HepG2 (cell line): ENCODE measurements at regions not wholly inside any gene's neighbourhood (a gene's known extent, or its start where the extent isn't known, plus 50 kb on each side); places are given as distances from the start of the nearest gene placed in this dataset.

Experiments used
- ATAC-seq: fragments of 200-7000 bp; cut with Tn5 transposase; 3 replicates; pipeline ENCODE4 v1.9.1; 2020; ENCODE audit warnings: mild to moderate bottlenecking, moderate library complexity
- BruUV-seq: library from RNA; stranded (reverse); fragments of 400-500 nt; replicated peaks from 2 replicates; lab custom pipeline; 2021; lab: Mats Ljungman, UMichigan
- CTCF ChIA-PET: fragments of 300-600 bp; formaldehyde crosslinking; extraction: SDS; loops from one replicate; lab custom pipeline; 2021; ENCODE audit warnings: low total read pairs, inconsistent platforms, low intra/inter-chr PET ratio; lab: Yijun Ruan, JAX
- POLR2A ChIA-PET: fragments of 350-600 bp; sonication (Branson Sonifier 250); formaldehyde crosslinking; loops from one replicate; lab custom pipeline; 2020; ENCODE audit warnings: antibody characterized with exemption, inconsistent platforms; lab: Yijun Ruan, JAX
- DNase-seq: peaks from one replicate; pipeline ENCODE4 v3.0.0-alpha.2; 2015; ENCODE audit warnings: low spot score
- FAIRE-seq: peaks from 3 replicates; lab custom pipeline; 2011; peaks lifted over from hg19 to GRCh38; lab: Jason Lieb, UNC
- H2AFZ ChIP-seq: one replicate; pipeline ENCODE4 v1.6.1; 2011; ENCODE audit warnings: low read length, inconsistent platforms
- H3K27ac ChIP-seq: fragments of 300-600 bp; 3 replicates; pipeline ENCODE4 v1.8.0; 2011; ENCODE audit warnings: mixed run types, mild to moderate bottlenecking, mixed read lengths, low read length, inconsistent platforms; ENCODE audit not compliant: insufficient read depth; ENCODE audit errors: extremely low read length
- H3K27me3 ChIP-seq, 2 experiments: fragments of 200-600 bp in 1 of 2; 2 replicates in 1 of 2; 3 replicates in 1 of 2; pipeline versions ENCODE4 v1.6.0 to v1.8.0; 2011; ENCODE audit warnings: low read length in 2 of 2, mild to moderate bottlenecking in 2 of 2, moderate library complexity in 2 of 2, inconsistent platforms in 1 of 2; ENCODE audit not compliant: insufficient read depth in 2 of 2, control insufficient read depth in 1 of 2
- H3K36me3 ChIP-seq, 2 experiments: fragments of 200-600 bp in 1 of 2; replicated peaks in 1 of 2; 2 replicates in 1 of 2; 3 replicates in 1 of 2; pipeline versions ENCODE4 v1.5.1 to v1.8.0; 2011; ENCODE audit warnings: low read length in 2 of 2, inconsistent platforms in 1 of 2; ENCODE audit not compliant: insufficient read depth in 2 of 2, control insufficient read depth in 1 of 2
- H3K4me1 ChIP-seq: 2 replicates; pipeline ENCODE4 v1.5.1; 2012; ENCODE audit warnings: low read length, inconsistent platforms; ENCODE audit not compliant: insufficient read depth
- H3K4me2 ChIP-seq: 2 replicates; pipeline ENCODE4 v1.6.0; 2011; ENCODE audit warnings: low read depth, low read length, inconsistent platforms
- H3K4me3 ChIP-seq, 3 experiments: fragments of 200-600 bp in 1 of 3; sonication (generic), shearing (Covaris generic) in 1 of 3; replicated peaks in 1 of 3; 2 replicates each; pipeline ENCODE4 v1.5.1; 2011 to 2016; ENCODE audit warnings: low read length in 3 of 3, inconsistent platforms in 2 of 3, low read depth in 2 of 3, mild to moderate bottlenecking in 2 of 3, control low read depth in 1 of 3, mixed read lengths in 1 of 3; ENCODE audit not compliant: insufficient read depth in 1 of 3
- H3K79me2 ChIP-seq: one replicate; pipeline ENCODE4 v1.6.1; 2011; ENCODE audit warnings: low read length, inconsistent platforms; ENCODE audit not compliant: insufficient read depth
- H3K9ac ChIP-seq: 2 replicates; pipeline ENCODE4 v1.6.0; 2011; ENCODE audit warnings: mild to moderate bottlenecking, low read depth, low read length, inconsistent platforms; ENCODE audit not compliant: insufficient read depth
- H3K9me3 ChIP-seq: 2 replicates; pipeline ENCODE4 v1.5.1; 2012; ENCODE audit warnings: mild to moderate bottlenecking, low read length
- H4K20me1 ChIP-seq: 2 replicates; pipeline ENCODE4 v1.6.0; 2011; ENCODE audit warnings: inconsistent platforms, mild to moderate bottlenecking, low read length, moderate library complexity; ENCODE audit not compliant: insufficient read depth
- FLYWCH1 ChIP-seq: sonication (generic); formaldehyde crosslinking; IDR thresholded peaks from 2 replicates; pipeline ENCODE4 v1.8.1; 2023; ENCODE audit warnings: mild to moderate bottlenecking, missing genetic modification reagents
- GLI4 ChIP-seq: sonication (generic); formaldehyde crosslinking; IDR thresholded peaks from 2 replicates; pipeline ENCODE4 v1.5.1; 2020; ENCODE audit warnings: missing genetic modification reagents, mild to moderate bottlenecking, moderate library complexity, borderline replicate concordance
- KDM5A ChIP-seq: fragments of 200-600 bp; sonication (generic); IDR thresholded peaks from 2 replicates; pipeline ENCODE4 v1.7.0; 2018; ENCODE audit warnings: antibody characterized with exemption, mild to moderate bottlenecking, low read length, borderline replicate concordance
- KDM5B ChIP-seq: sonication (generic); formaldehyde crosslinking; IDR thresholded peaks from 2 replicates; pipeline ENCODE4 v1.4.0; 2020; ENCODE audit warnings: missing genetic modification reagents, mild to moderate bottlenecking, borderline replicate concordance
- NCOR1 ChIP-seq: fragments of 200-600 bp; sonication (generic); IDR thresholded peaks from 2 replicates; pipeline ENCODE4 v1.7.0; 2017; ENCODE audit warnings: antibody characterized with exemption, low read length, borderline replicate concordance
- NPAS2 ChIP-seq: sonication (generic); formaldehyde crosslinking; IDR thresholded peaks from 2 replicates; pipeline ENCODE4 v1.8.0; 2022; ENCODE audit warnings: mild to moderate bottlenecking, missing genetic modification reagents, borderline replicate concordance
- NR3C1 ChIP-seq: sonication (generic); formaldehyde crosslinking; IDR thresholded peaks from 2 replicates; pipeline ENCODE4 v1.4.0; 2020; ENCODE audit warnings: missing genetic modification reagents
- NRL ChIP-seq: sonication (generic); formaldehyde crosslinking; IDR thresholded peaks from 2 replicates; pipeline ENCODE4 v1.5.0; 2020; ENCODE audit warnings: missing genetic modification reagents, mild to moderate bottlenecking, moderate library complexity, borderline replicate concordance
- RBM39 ChIP-seq: fragments of 200-400 bp; formaldehyde crosslinking; IDR thresholded peaks from one replicate; pipeline ENCODE4 v1.6.1; 2018; ENCODE audit warnings: antibody characterized with exemption, mild to moderate bottlenecking, low read depth, low read length; ENCODE audit not compliant: poor library complexity, severe bottlenecking
- SP4 ChIP-seq: sonication (generic); formaldehyde crosslinking; IDR thresholded peaks from 2 replicates; pipeline ENCODE4 v1.8.1; 2023; ENCODE audit warnings: mild to moderate bottlenecking, missing genetic modification reagents
- TAF1 ChIP-seq: sonication (generic); formaldehyde crosslinking; IDR thresholded peaks from 2 replicates; pipeline ENCODE4 v1.4.0; 2020; ENCODE audit warnings: missing genetic modification reagents
- XBP1 ChIP-seq: sonication (generic); formaldehyde crosslinking; IDR thresholded peaks from 2 replicates; pipeline ENCODE4 v1.5.0; 2020; ENCODE audit warnings: missing genetic modification reagents
- ZNF12 ChIP-seq: sonication (generic); formaldehyde crosslinking; IDR thresholded peaks from 2 replicates; pipeline ENCODE4 v1.5.0; 2020; ENCODE audit warnings: missing genetic modification reagents
- ZNF143 ChIP-seq: sonication (generic); formaldehyde crosslinking; IDR thresholded peaks from 2 replicates; pipeline ENCODE4 v1.4.0; 2020; ENCODE audit warnings: missing genetic modification reagents
- ZNF543 ChIP-seq: sonication (generic); formaldehyde crosslinking; IDR thresholded peaks from 2 replicates; pipeline ENCODE4 v1.4.0; 2020; ENCODE audit warnings: mild to moderate bottlenecking, missing genetic modification reagents
- WGBS: methylation state at CpG from one replicate; pipeline ENCODE4 v1.1.6; 2017; ENCODE audit warnings: low lambda C conversion rate; 5-methylcytosine and 5-hydroxymethylcytosine counted together
- in situ Hi-C: cut with HindIII; loops from 2 replicates; pipeline ENCODE4 v1.10.0; 2017; ENCODE audit warnings: low pct_unique_long_range_greater_than_20kb; ENCODE audit not compliant: extremely low pct_ligation_motif_present
- intact Hi-C: fragments of 100-400 bp; cut with micrococcal nuclease; formaldehyde crosslinking; loops from one replicate; pipeline ENCODE4 v1.10.0; 2022; ENCODE audit not compliant: unreplicated experiment
- TF ChIP-seq, protein P1 (sequence below): fragments of 450-650 bp; IDR thresholded peaks from 2 replicates; pipeline ENCODE4 v1.6.1; 2016
- TF ChIP-seq, protein P2 (sequence below): IDR thresholded peaks from 2 replicates; pipeline ENCODE4 v1.6.1; 2016; ENCODE audit warnings: low read depth, control low read depth
- TF ChIP-seq, protein P3 (sequence below): sonication (generic); formaldehyde crosslinking; IDR thresholded peaks from 2 replicates; pipeline ENCODE4 v1.8.0; 2023; ENCODE audit warnings: mild to moderate bottlenecking, missing genetic modification reagents
- TF ChIP-seq, protein P4 (sequence below): IDR thresholded peaks from 2 replicates; pipeline ENCODE4 v1.6.1; 2016; ENCODE audit warnings: missing compliant biosample characterization, missing genetic modification reagents, borderline replicate concordance

DNA sequence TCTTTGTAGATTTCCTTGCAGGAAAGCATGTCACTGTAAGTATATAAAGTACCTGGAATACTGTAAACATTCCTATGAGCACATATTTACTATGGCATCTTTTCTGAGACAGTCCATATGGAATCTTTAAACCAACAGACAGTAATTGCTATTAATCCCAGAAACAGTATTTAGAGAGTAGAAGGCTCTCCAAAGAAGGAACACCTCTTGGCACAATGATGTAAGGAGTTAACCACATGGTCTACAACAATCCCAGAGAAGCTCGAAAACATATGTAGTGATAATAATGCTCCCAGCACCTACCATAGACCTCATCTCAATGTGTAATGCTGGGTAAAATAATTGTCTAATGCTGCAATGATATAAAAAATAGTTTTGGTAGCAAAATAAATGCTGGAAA, 95.8 kb upstream of the IL12A start:
- in situ Hi-C loops: no loop called here
- intact Hi-C loops: no loop called here
- Histone ChIP-seq H3K79me2 (no peaks in the 10 kb centered on the region), H2AFZ (no peak overlapping the region), H3K4me1 (no peaks in the 10 kb centered on the region), H3K27me3 (no peaks in the 10 kb centered on the region), H3K4me3 (no peak overlapping the region), H3K27ac (no peak overlapping the region), H3K36me3 (no peaks in the 10 kb centered on the region), H3K4me2 (no peak overlapping the region), H4K20me1 (no peaks in the 10 kb centered on the region), H3K9ac (no peak overlapping the region), H3K9me3 (no peaks in the 10 kb centered on the region)
- TF ChIP-seq NPAS2 (no peak), KDM5A (no peak), RBM39 (no peak), SP4 (CRISPR knock-in tag) (no peak), ZNF543 (CRISPR knock-in tag) (no peak), NRL (CRISPR knock-in tag) (no peak), NCOR1 (no peak), GLI4 (CRISPR knock-in tag) (no peak), FLYWCH1 (CRISPR knock-in tag) (no peak), NR3C1 (CRISPR knock-in tag) (no peak), KDM5B (CRISPR knock-in tag) (no peak), XBP1 (CRISPR knock-in tag) (no peak), TAF1 (no peak), ZNF143 (CRISPR knock-in tag) (no peak), ZNF12 (CRISPR knock-in tag) (no peak)
- TF ChIP-seq, protein P1, sequence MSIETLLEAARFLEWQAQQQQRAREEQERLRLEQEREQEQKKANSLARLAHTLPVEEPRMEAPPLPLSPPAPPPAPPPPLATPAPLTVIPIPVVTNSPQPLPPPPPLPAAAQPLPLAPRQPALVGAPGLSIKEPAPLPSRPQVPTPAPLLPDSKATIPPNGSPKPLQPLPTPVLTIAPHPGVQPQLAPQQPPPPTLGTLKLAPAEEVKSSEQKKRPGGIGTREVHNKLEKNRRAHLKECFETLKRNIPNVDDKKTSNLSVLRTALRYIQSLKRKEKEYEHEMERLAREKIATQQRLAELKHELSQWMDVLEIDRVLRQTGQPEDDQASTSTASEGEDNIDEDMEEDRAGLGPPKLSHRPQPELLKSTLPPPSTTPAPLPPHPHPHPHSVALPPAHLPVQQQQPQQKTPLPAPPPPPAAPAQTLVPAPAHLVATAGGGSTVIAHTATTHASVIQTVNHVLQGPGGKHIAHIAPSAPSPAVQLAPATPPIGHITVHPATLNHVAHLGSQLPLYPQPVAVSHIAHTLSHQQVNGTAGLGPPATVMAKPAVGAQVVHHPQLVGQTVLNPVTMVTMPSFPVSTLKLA: no peak
- TF ChIP-seq, protein P2, sequence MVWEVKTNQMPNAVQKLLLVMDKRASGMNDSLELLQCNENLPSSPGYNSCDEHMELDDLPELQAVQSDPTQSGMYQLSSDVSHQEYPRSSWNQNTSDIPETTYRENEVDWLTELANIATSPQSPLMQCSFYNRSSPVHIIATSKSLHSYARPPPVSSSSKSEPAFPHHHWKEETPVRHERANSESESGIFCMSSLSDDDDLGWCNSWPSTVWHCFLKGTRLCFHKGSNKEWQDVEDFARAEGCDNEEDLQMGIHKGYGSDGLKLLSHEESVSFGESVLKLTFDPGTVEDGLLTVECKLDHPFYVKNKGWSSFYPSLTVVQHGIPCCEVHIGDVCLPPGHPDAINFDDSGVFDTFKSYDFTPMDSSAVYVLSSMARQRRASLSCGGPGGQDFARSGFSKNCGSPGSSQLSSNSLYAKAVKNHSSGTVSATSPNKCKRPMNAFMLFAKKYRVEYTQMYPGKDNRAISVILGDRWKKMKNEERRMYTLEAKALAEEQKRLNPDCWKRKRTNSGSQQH (CRISPR knock-in tag): no peak
- TF ChIP-seq, protein P3, sequence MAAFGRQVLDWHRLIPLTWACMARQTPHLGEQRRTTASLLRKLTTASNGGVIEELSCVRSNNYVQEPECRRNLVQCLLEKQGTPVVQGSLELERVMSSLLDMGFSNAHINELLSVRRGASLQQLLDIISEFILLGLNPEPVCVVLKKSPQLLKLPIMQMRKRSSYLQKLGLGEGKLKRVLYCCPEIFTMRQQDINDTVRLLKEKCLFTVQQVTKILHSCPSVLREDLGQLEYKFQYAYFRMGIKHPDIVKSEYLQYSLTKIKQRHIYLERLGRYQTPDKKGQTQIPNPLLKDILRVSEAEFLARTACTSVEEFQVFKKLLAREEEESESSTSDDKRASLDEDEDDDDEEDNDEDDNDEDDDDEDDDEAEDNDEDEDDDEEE: no peak
- TF ChIP-seq, protein P4, sequence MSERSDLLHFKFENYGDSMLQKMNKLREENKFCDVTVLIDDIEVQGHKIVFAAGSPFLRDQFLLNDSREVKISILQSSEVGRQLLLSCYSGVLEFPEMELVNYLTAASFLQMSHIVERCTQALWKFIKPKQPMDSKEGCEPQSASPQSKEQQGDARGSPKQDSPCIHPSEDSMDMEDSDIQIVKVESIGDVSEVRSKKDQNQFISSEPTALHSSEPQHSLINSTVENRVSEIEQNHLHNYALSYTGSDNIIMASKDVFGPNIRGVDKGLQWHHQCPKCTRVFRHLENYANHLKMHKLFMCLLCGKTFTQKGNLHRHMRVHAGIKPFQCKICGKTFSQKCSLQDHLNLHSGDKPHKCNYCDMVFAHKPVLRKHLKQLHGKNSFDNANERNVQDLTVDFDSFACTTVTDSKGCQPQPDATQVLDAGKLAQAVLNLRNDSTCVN: no peak
- ChIA-PET CTCF (no interaction called here), POLR2A (no interaction called here)
- FAIRE-seq: no peak
- DNase-seq: no peak
- WGBS: 23% methylated on average over 1 of the region's 1 CpG
- no TSS peak for BruUV-seq
- no peak for ATAC-seq
